GM20431 (cell line): ENCODE measurements at regions not wholly inside any gene's neighbourhood (a gene's known extent, or its start where the extent isn't known, plus 50 kb on each side); places are given as distances from the start of the nearest gene placed in this dataset.
"Not testable (repeated sequence)": the region's sequence is repeated elsewhere in the genome, so short reads cannot be mapped to it uniquely, and the experiment has no call there.

Experiments
- in situ Hi-C: fragments of 300-500 bp; cut with MseI, MboI; formaldehyde crosslinking; loops from one replicate; pipeline ENCODE4 v1.15.0; 2020; ENCODE audit warnings: low sequenced_read_pairs; ENCODE audit not compliant: unreplicated experiment

DNA sequence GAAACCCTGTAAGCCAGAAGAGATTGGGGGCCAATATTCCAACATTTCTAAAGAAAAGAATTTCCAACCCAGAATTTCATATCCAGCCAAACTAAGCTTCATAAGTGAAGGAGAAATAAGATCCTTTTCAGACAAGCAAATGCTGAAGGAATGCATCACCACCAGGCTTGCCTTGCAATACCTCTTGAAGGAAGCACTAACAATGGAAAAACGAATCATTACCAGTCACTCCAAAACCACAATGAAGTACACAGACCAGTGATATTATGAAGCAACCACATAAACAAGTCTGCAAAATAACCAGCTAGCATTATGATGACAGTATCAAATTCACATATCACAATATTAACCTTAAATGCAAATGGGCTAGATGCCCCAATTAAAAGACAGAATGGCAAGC lies 224.4 kb upstream of the TBX18 start:
- in situ Hi-C loops, result not testable (repeated sequence)

DNA sequence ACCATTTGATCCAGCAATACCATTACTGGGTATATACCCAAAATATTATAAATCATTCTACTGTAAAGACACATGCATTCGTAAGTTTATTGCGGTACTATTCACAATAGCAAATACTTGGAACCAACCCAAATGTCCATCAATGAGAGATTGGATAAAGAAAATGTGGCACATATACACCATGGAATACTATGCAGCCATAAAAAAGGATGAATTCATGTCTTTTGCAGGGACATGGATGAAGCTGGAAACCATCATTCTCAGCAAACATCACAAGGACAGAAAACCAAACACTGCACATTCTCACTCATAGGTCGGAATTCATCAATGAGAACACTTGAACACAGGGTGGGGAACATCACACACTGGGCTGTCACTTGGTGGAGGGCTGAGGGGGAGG lies 221.1 kb upstream of the TBX18 start:
- in situ Hi-C loops, result not testable (repeated sequence)

DNA sequence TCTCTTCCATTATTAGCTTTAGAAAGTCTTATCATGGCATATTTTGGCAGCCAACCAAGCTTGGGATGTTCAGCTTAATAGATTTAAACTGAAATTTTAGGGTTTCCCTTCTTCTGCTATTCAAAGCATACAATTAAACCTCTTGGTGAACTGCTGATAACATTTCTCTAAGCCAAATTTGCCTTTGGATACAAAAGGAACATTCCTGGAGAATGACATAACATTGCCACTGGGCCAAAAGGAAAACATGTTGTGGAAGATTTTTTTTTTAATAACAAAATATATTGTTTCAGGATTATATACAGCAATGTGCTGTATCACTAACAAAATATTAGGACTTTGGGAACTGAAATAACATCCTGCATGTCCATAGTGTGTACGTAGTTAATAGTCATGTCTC lies 215.1 kb upstream of the TBX18 start:
- in situ Hi-C loops, result no loop called here

DNA sequence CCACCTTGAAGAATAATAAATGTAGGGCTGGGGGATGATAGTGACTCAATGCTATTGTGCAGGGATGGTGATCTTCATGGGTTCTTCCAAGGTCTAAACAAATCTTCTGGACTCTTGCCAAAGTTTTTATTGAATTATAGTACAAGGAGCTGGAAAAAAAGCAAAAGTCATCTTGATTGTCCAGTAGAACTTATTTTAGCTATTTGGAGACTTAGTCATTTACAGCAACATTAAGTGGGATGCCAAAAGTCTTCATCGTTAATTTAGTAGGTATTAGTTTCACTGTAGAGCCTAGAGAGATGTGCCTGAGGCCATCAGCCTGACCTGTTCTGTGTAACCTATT lies 212.9 kb upstream of the TBX18 start:
- in situ Hi-C loops, result no loop called here

DNA sequence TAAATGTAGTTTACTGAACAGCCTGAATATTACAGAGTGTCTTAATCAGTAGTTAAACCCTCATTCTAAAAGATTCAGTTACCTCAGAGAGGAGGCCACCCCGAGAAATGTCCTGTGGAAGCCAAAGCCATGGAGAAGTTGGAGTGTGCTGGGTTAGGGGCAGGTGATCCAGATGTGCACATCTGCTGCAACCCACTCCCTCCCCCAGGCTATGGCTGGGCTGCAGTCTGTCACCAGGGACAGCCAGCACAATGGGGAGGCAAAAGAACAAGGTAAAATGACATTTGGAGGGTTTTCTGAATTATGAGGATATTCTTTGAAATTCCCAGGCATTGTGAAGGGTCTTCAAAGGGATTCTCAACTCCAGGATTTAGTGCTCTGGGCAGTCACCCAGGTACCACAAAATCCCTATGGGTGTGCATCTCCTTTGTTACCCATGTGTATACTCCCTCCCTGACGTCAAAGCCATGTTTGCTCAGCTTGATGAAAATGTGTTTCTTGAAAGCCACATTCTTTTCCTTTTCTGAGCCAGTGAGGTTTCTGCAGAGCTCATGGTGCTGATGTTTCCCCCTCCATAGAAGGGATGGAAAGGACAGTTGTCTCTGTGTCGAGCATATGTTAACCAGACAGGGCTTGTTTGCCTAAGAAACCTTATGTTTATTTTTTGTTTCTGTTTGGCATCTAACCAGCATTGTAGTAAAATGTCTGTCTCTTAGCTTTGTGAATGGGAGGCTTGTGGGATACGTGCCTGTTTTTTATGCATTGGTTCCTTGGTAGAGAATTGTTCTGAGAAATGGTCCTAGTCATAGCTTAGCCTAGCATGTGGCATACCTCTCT lies 212.3 kb upstream of the TBX18 start:
- in situ Hi-C loops, result no loop called here

DNA sequence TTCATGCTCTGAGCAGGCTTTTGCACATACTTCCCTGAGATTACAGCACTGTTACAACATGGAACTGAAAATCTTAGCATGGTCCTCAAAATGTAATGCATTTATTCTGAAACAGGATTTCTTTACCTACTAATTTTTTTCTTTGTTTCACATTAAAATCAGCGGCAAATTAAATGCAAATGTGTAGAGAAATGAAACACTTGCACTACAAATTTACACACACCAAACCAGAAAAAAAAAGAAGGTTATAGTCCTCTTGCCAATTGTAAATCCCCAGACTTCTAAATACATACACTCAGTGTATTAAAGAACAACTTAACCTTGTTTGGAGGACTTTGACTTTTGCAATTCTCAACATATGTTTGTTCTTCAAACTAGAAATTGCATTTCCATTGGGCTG lies 210.9 kb upstream of the TBX18 start:
- in situ Hi-C loops, result no loop called here

DNA sequence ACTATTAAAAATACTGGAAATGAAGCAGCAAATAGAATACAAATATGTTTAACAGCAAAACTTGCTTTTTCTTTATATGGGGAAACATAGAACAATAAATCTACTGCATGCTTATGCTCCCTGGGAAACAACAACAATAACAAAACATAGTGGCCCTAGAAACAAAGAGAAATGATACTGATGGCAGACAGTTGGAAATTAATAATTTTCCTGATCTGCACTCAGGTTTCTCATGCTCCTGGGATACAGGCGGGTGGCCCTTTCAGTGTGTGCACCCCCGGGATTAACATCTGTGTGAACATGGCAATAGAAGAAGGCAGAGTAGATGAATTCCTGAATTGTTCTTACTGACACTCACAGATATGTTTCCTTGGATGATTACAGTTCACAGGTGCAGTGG lies 209.2 kb upstream of the TBX18 start:
- in situ Hi-C loops, result no loop called here

DNA sequence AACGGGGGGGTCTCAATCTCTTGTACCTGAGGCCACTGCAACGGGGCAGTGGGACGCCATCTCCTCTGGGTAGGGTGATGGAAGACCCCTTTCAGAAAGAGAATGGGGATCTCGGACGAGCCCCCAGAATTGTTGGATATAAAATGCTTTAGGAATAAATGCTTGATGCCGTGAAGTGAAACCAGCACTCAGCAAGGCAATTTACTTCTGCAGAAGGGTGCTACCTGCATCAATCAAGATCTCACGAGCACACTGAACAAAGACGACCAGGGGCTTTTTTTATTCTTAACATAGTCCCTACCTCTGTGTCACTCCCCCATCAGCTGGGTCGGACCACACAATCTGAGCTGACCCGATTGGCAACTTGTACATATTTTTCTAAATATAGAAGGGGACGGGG lies 203.6 kb upstream of the TBX18 start:
- in situ Hi-C loops, result no loop called here

DNA sequence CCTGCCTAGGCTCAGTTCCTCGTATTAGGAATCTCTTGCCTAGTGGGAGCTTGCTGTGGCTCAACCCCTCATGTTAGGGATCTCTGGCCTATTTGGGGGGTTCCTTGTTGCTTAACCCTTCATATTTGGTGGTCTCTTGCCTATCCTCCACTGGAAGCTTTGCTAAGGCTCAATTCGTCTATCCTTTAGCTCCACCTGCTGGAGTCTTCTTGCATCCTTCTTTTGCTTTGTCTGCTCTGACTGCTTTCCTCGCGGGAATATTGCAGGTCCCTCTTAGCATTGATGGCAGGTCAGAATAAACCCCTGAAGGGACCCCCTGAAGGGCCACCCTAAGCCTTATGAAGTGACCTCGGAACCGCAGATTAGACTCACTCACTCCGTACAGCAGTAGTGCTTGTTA lies 203.0 kb upstream of the TBX18 start:
- in situ Hi-C loops, result no loop called here

DNA sequence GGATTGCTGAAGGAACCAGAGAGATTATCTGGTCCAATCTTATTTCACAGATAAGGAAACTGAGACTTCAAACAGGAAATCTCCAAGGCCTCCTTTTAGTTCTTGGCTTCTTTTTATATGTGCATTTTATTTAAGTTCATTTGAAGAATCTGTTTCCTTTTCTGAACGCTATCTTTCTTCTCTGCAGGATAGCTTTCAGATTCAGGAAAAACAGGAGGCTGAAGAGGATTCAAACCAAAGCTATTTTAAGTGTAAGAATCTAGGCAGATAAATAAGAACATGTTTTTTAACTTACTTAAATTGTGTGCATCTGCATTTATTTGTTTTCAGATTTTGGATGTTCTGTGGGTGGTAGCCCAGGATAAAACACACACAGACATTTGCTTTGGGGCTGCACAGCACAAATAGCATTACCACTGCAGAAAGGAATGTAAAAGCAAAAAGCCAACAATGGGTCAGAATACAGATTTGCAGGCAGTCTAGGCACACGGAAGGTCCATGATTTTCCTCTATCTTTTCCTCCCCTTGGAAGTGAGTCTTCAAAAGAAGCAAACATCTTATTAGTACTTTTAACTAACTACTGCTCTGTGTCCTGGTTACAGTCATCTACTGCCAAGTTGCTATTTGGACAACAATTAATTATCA lies 188.8 kb upstream of the TBX18 start:
- in situ Hi-C loops, result no loop called here

DNA sequence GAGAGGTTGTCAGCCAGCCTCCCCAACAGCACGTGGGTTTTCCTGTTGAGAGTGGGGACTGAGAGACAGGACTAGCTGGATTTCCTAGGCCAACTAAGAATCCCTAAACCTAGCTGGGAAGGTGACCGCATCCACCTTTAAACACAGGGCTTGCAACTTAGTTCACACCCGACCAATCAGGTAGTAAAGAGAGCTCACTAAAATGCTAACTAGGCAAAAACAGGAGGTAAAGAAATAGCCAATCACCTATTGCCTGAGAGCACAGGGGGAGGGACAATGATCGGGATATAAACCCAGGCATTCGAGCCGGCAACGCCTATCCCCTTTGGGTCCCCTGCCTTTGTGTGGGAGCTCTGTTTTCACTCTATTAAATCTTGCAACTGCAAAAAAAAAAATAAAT lies 180.5 kb upstream of the TBX18 start:
- in situ Hi-C loops, result not testable (repeated sequence)

DNA sequence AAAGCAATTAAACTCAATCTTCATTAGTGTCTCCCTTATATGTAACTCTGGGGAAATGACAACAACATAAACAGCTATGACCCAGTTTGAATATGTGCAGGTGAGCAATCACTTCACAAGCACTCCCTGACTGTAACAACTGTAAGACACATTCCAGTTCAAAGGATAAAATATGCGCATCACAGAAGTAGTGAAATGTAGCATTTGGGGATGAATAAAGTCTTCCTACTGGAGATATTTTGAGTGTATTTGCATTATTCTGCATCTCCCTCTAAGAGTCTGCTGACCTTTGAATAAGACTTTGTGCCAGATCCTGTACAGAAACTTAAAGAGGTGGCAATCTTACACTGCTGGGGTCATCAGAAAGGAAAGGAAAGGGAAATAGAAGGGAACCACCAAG lies 179.5 kb upstream of the TBX18 start:
- in situ Hi-C loops, result no loop called here

DNA sequence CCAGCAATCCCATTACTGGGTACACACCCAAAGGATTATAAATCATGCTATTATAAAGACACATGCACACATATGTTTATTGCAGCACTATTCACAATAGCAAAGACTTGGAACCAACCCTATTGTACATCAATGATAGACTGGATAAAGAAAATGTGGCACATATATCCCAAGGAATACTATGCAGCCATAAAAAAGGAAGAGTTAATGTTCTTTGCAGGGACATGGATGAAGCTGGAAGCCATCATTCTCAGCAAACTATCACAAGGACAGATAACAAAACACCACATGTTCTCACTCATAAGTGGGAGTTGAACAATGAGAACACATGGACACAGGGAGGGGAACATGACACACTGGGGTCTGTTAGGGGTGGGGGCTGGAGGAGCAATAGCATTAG lies 177.2 kb upstream of the TBX18 start:
- in situ Hi-C loops, result not testable (repeated sequence)

DNA sequence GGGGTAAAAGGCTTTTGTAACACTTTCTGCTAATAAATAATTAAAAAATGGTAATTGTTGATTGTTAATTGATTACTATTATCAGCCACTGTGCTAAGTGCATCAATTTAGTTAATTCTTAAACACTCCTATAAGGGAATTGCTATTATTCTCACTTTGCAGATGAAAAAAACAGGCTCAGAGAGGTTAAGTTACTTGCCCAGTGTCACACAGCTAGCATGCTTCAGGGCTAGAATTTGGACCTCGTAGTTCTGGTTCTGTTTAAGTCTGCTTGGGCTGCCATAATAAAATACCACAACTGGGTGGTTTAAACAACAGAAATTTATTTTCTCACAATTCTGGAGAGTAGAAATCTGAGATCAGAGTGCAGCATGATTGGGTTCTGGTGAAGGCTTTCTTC lies 164.8 kb upstream of the TBX18 start:
- in situ Hi-C loops, result no loop called here

DNA sequence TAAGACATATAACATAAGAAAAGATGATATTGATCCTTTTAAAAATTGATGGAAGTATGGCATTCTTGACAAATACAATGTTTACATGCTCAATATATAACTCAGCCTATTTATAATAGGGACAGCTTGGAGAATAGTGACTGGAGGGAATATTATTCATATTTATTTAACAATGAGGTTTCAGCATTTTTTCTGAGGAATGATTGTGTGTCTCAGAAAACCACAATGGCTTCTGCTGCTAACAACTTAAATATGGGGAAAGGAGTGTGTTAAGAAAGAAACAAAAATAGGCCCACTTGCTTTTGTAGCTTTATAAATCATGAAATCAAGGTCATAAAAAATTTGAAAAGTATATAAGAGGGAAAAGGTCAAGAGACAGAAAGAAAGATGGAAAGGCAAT lies 163.2 kb upstream of the TBX18 start:
- in situ Hi-C loops, result no loop called here

DNA sequence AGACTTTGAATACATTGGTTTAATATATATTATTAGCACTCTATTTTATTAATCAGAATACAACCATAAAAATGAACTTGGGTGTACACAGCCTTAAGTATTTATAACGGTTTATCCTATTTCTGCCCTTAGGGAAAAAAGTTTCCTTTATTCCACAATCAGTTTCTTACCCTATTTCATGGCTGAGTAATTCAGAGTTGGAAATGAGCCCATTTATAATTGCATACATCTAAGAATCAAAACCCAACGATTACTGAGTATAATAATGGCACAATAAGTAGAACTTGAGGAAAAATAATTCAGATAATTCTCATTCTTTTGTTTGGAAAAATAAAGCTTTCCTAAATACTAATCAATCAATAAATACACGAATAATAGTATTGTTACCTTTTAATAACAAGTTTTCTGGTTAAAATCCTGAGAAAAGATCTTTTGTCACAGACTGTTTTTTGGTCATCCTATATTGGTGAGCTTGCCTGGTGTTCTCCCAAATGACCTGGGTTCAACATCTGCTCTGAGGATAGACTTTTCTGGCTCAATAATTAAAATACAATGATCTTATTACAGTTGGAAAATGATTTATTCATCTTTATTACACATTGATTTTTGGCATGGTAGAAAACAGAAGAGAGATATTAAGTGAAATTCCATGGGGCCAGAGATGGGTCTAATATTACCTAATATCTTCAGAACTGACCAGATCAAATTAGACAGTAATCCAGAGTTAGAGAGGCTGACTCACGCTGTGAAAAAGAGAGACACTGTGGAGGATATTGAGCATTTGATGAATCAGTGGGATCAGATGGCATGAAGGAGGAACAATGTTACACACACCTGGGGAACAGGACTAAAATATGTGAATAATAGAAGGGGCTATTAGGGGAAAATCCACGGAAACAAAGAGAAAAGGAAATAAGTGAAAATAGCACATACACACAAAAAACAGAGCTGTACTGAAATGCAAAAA lies 162.1 kb upstream of the TBX18 start:
- in situ Hi-C loops, result no loop called here

DNA sequence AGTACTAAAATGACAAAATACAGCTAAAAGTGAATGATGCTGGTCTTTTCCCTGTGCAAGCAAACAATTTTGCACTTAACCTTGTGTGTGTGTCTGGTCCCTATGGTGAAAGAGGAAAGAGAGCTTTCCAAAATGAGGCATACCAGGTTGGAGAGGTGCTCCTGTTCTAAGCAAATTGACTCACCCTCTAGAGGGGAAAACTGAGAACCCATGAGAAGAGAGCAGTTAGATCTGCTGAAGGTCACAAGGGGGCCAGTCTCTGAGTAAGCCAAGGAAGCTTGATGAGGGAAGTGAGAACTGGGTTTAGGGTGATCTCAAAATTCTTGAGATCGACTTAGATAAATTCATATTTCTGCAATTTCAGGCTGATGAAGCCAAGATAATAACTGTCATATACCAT lies 157.5 kb upstream of the TBX18 start:
- in situ Hi-C loops, result no loop called here

DNA sequence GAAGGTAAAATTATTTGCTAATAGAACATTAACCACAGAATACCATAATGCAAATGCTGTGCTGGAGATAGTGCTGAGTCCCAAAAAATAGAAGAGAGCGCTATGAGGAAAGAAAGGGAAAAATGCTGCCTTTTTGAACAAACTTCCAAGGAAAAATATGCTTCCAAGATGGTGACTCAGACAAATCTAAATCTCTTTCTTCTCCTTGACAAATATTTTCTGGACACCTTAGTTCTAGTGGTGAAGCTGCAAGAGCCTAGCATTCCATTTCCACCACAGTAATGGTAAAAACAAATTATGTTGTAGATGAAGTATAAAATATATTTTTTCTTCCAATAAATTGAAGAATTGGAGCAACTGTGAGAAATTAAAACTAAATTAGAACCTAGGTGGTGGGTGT lies 155.6 kb upstream of the TBX18 start:
- in situ Hi-C loops, result no loop called here

DNA sequence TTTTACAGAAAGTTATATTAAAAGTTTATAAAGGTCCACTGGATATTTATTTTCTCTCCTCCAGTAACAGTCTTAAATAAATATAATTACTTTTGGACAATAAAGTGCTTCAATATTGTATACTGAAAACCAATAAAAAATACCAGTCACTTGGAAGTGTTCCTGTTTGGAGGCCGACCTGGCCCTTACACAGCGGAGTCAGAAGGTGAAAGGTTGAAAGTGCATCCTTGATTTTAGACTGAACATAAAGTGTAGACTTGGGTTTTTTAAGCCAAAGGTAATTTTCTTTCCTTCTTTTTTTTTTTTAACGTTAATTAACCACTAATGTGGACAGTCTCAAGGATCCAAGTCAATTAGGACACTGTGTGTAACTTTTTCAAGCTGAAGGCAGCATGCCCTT lies 152.3 kb upstream of the TBX18 start:
- in situ Hi-C loops, result no loop called here

DNA sequence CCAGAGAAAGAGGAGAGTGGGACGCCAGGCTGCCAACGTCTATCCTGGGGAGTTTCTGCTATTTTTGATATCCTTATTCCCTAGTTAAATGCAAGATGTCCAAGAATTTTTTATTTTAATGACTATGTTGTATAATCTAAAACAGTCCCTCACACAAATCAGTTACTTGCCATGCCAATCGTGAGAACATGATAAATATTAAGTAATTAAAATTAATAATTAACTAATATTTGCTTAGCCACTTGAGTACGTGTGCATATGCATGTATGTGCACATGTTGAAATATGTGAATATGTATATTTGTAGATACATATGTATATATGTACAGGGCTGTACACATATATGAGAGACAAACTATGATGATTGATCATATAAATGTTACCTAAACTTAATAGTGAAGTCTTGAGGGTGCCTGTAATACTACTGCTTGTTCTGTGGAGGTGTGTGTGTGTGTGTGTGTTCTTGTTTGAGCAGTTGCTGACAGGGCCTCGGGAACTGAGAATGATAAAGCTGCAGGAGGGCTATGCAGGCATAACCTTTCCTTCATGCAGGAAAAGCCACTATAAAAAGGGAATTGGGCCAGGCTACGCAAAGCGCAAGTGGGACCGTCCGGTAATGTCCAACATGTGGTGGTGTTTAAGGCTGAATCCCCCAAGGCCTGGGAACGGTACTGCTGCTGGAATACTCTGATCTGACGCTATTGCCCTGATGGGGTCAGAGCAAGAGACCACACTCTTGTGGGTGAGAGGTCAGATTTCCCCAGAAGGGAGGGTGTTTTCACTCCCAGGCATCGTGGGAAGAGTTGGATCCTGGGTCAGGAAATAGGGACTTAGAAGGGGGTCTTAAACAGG lies 148.3 kb upstream of the TBX18 start:
- in situ Hi-C loops, result no loop called here
